ENCODE measurements at regions not wholly inside any gene's neighbourhood (a gene's known extent, or its start where the extent isn't known, plus 50 kb on each side); places are given as distances from the start of the nearest gene placed in this dataset.

GRCh38 chr2:185628985-185629384 lies 109.6 kb upstream of the FSIP2 start:
- Histone ChIP-seq H3K4me1 (replicated peaks in 1 of 2; ENCODE audit: control insufficient read depth in 2 of 2, insufficient read depth in 2 of 2, low read length in 2 of 2) (no peaks in the 10 kb centered on the region), H3K79me2 (ENCODE audit: control insufficient read depth, insufficient read depth, low read length) (no peaks in the 10 kb centered on the region), H3K4me2 (ENCODE audit: insufficient read depth, low read length) (no peak overlapping the region), H4K20me1 (replicated peaks; ENCODE audit: control insufficient read depth, insufficient read depth, low read length) (no peaks in the 10 kb centered on the region), H3K9me3 (replicated peaks; ENCODE audit: control insufficient read depth, insufficient read depth, low read depth, low read length) (no peaks in the 10 kb centered on the region; the same call in 1 of the 2 replicates), H3K27ac (ENCODE audit: extremely low read depth, low read depth, low read length) (no peak overlapping the region), H3K4me3 (no peak overlapping the region), H2AFZ (ENCODE audit: low read depth, low read length) (no peak overlapping the region), H3K9me1 (ENCODE audit: control insufficient read depth, insufficient read depth, low read length) (no peaks in the 10 kb centered on the region), H3K27me3 (ENCODE audit: control insufficient read depth in 2 of 2, insufficient read depth in 2 of 2, low read length in 2 of 2) (no peaks in the 10 kb centered on the region), H3K9ac (ENCODE audit: insufficient read depth in 1 of 2, low read depth in 2 of 2, low read length in 2 of 2) (no peak overlapping the region), H3K36me3 (ENCODE audit: control insufficient read depth, insufficient read depth, low read length) (no peaks in the 10 kb centered on the region)
- intact Hi-C loops (cut with micrococcal nuclease): no loop called here
- in situ Hi-C loops (cut with MboI): no loop called here
- FAIRE-seq (no peak), DNase-seq (ENCODE audit: extremely low read depth in 1 of 4, low spot score in 3 of 4) (peak in 1 of 4 experiments; percentile 5), ATAC-seq (no peak)
- no TSS peak for BruUV-seq (replicated peaks)
- TF ChIP-seq, protein P1, sequence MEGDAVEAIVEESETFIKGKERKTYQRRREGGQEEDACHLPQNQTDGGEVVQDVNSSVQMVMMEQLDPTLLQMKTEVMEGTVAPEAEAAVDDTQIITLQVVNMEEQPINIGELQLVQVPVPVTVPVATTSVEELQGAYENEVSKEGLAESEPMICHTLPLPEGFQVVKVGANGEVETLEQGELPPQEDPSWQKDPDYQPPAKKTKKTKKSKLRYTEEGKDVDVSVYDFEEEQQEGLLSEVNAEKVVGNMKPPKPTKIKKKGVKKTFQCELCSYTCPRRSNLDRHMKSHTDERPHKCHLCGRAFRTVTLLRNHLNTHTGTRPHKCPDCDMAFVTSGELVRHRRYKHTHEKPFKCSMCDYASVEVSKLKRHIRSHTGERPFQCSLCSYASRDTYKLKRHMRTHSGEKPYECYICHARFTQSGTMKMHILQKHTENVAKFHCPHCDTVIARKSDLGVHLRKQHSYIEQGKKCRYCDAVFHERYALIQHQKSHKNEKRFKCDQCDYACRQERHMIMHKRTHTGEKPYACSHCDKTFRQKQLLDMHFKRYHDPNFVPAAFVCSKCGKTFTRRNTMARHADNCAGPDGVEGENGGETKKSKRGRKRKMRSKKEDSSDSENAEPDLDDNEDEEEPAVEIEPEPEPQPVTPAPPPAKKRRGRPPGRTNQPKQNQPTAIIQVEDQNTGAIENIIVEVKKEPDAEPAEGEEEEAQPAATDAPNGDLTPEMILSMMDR (IDR thresholded peaks at IDR 0.05 in 2 of 3, conservative IDR thresholded peaks at IDR 0.05 in 1 of 3; ENCODE audit: insufficient read depth in 2 of 3, low read depth in 1 of 3, low read length in 3 of 3): peak in 2 of 3 experiments; percentile 12; a peak in 1 of 6 replicates
- TF ChIP-seq ZNF239 (CRISPR knock-in tag; IDR thresholded peaks at IDR 0.05): no peak
- ChIA-PET POLR2A (no interaction called here), CTCF (ENCODE audit: low intra/inter-chr PET ratio) (no interaction called here)
- WGBS (ENCODE audit: insufficient coverage, low coverage, missing lambda C conversion rate): 1% methylated on average over 5 of the region's 5 CpGs

GRCh38 chr2:185633621-185634020 lies 105.0 kb upstream of the FSIP2 start:
- no peak for FAIRE-seq
- H3K4me1 ChIP-seq (replicated peaks in 1 of 2; ENCODE audit: control insufficient read depth in 2 of 2, insufficient read depth in 2 of 2, low read length in 2 of 2): no peaks in the 10 kb centered on the region
- H3K36me3 ChIP-seq (ENCODE audit: control insufficient read depth, insufficient read depth, low read length): no peaks in the 10 kb centered on the region
- H3K9ac ChIP-seq (ENCODE audit: insufficient read depth in 1 of 2, low read depth in 2 of 2, low read length in 2 of 2): no peak overlapping the region
- CTCF ChIA-PET (ENCODE audit: low intra/inter-chr PET ratio): no interaction called here
- intact Hi-C loops (cut with micrococcal nuclease): no loop called here
- in situ Hi-C loops (cut with MboI): no loop called here
- no peaks in the 10 kb centered on the region for H3K79me2 ChIP-seq (ENCODE audit: control insufficient read depth, insufficient read depth, low read length)
- no peak overlapping the region for H2AFZ ChIP-seq (ENCODE audit: low read depth, low read length)
- DNase-seq (ENCODE audit: extremely low read depth in 1 of 4, low spot score in 3 of 4): no peak
- no peak overlapping the region for H3K4me3 ChIP-seq
- no peaks in the 10 kb centered on the region for H3K27me3 ChIP-seq (ENCODE audit: control insufficient read depth in 2 of 2, insufficient read depth in 2 of 2, low read length in 2 of 2)
- 0% methylated on average over 2 of the region's 2 CpGs for WGBS (ENCODE audit: insufficient coverage, low coverage, missing lambda C conversion rate)
- no peak overlapping the region for H3K4me2 ChIP-seq (ENCODE audit: insufficient read depth, low read length)
- no peaks in the 10 kb centered on the region; the same call in none of the 2 replicates for H3K9me3 ChIP-seq (replicated peaks; ENCODE audit: control insufficient read depth, insufficient read depth, low read depth, low read length)
- H3K9me1 ChIP-seq (ENCODE audit: control insufficient read depth, insufficient read depth, low read length): no peaks in the 10 kb centered on the region
- no peaks in the 10 kb centered on the region for H4K20me1 ChIP-seq (replicated peaks; ENCODE audit: control insufficient read depth, insufficient read depth, low read length)
- ATAC-seq: no peak
- POLR2A ChIA-PET: no interaction called here
- H3K27ac ChIP-seq (ENCODE audit: extremely low read depth, low read depth, low read length): no peak overlapping the region
- BruUV-seq (replicated peaks): no TSS peak
- TF ChIP-seq ZFP36 (IDR thresholded peaks at IDR 0.05; ENCODE audit: low read depth, low read length, partially characterized antibody) (no peak), MTA3 (IDR thresholded peaks at IDR 0.05; ENCODE audit: borderline replicate concordance) (no peak), TARDBP (IDR thresholded peaks at IDR 0.05) (no peak)
- TF ChIP-seq, protein P2, sequence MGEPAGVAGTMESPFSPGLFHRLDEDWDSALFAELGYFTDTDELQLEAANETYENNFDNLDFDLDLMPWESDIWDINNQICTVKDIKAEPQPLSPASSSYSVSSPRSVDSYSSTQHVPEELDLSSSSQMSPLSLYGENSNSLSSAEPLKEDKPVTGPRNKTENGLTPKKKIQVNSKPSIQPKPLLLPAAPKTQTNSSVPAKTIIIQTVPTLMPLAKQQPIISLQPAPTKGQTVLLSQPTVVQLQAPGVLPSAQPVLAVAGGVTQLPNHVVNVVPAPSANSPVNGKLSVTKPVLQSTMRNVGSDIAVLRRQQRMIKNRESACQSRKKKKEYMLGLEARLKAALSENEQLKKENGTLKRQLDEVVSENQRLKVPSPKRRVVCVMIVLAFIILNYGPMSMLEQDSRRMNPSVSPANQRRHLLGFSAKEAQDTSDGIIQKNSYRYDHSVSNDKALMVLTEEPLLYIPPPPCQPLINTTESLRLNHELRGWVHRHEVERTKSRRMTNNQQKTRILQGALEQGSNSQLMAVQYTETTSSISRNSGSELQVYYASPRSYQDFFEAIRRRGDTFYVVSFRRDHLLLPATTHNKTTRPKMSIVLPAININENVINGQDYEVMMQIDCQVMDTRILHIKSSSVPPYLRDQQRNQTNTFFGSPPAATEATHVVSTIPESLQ (CRISPR knock-in tag; IDR thresholded peaks at IDR 0.05): no peak
- TF ChIP-seq, protein P3, sequence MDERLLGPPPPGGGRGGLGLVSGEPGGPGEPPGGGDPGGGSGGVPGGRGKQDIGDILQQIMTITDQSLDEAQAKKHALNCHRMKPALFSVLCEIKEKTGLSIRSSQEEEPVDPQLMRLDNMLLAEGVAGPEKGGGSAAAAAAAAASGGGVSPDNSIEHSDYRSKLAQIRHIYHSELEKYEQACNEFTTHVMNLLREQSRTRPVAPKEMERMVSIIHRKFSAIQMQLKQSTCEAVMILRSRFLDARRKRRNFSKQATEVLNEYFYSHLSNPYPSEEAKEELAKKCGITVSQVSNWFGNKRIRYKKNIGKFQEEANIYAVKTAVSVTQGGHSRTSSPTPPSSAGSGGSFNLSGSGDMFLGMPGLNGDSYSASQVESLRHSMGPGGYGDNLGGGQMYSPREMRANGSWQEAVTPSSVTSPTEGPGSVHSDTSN (CRISPR knock-in tag; IDR thresholded peaks at IDR 0.05; ENCODE audit: low read depth): no peak
- TF ChIP-seq, protein P3 (tag; conservative IDR thresholded peaks at IDR 0.05; ENCODE audit: low read depth): no peak
